ENCODE measurements at regions not wholly inside any gene's neighbourhood (a gene's known extent, or its start where the extent isn't known, plus 50 kb on each side); places are given as distances from the start of the nearest gene placed in this dataset.

DNA sequence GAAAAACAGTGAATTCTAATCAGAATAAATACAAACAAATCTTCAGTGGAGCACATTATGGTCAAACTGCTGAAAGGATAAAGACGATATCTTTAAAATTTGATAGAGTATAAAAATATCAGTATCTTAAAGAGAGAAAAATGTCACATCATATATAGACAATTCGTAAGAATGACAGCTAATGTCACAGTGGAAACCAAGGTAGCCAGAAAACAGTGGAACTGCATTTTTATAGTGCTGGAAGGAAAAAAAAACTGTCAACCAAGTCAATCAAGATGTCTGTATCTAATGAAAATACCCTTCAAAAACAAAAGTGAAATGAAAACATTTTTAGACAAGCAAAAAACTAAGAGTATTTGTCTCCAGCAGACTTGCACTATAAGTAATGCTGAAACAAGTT, 73.4 kb upstream of the HMGXB4 start:
- Histone ChIP-seq H3K23ac (ENCODE audit: insufficient read length) (no peak overlapping the region), H3K9me3 (ENCODE audit: insufficient read depth in 2 of 2, low read depth in 1 of 2, low read length in 1 of 2) (no peaks in the 10 kb centered on the region), H2BK12ac (ENCODE audit: low read depth, low read length) (no peak overlapping the region), H3K14ac (ENCODE audit: insufficient read length) (no peak overlapping the region), H3K23me2 (ENCODE audit: low read depth, low read length) (no peaks in the 10 kb centered on the region), H2AK5ac (ENCODE audit: low read depth, low read length) (no peak overlapping the region), H3K27me3 (replicated peaks in 1 of 4; ENCODE audit: control insufficient read depth in 3 of 4, extremely low read depth in 1 of 4, insufficient read depth in 3 of 4, low read length in 3 of 4) (no peaks in the 10 kb centered on the region), H3K79me2 (ENCODE audit: control insufficient read depth in 1 of 2, insufficient read depth in 2 of 2, low read length in 2 of 2) (no peaks in the 10 kb centered on the region), H4K8ac (ENCODE audit: extremely low read depth, insufficient read depth, low read length) (no peak overlapping the region), H3K27ac (ENCODE audit: low read depth, low read length) (no peak overlapping the region), H3K36me3 (ENCODE audit: control insufficient read depth in 2 of 4, insufficient read depth in 4 of 4, low read length in 3 of 4) (no peaks in the 10 kb centered on the region), H3K4me2 (ENCODE audit: insufficient read depth in 1 of 2, low read depth in 2 of 2, low read length in 2 of 2) (no peak overlapping the region), H3K18ac (ENCODE audit: extremely low read depth, low read length) (no peak overlapping the region), H3K56ac (replicated peaks; ENCODE audit: insufficient read length, low read depth, low read length) (no peak overlapping the region), H3K4ac (replicated peaks; ENCODE audit: insufficient read length, low read depth, low read length) (no peak overlapping the region), H4K20me1 (replicated peaks in 1 of 2; ENCODE audit: control insufficient read depth in 1 of 2, insufficient read depth in 2 of 2, low read length in 2 of 2) (no peaks in the 10 kb centered on the region), H3K9ac (replicated peaks in 1 of 4; ENCODE audit: extremely low read depth in 1 of 4, low read depth in 3 of 4, low read length in 3 of 4) (no peak overlapping the region), H2BK5ac (ENCODE audit: low read depth, low read length) (no peak overlapping the region), H2BK120ac (replicated peaks; ENCODE audit: low read depth, low read length) (no peak overlapping the region), H3K4me1 (replicated peaks in 1 of 4; ENCODE audit: control insufficient read depth in 3 of 4, insufficient read depth in 4 of 4, low read length in 3 of 4) (no peaks in the 10 kb centered on the region), H2AFZ (ENCODE audit: low read length) (no peak overlapping the region), H3K79me1 (ENCODE audit: low read depth, low read length) (no peaks in the 10 kb centered on the region), H2BK15ac (ENCODE audit: low read length) (no peak overlapping the region), H2BK20ac (ENCODE audit: low read length) (no peak overlapping the region), H4K5ac (ENCODE audit: insufficient read length, low read depth, low read length) (no peak overlapping the region), H4K91ac (replicated peaks; ENCODE audit: insufficient read length, low read length) (no peak overlapping the region), H3K4me3 (ENCODE audit: extremely low read depth in 1 of 4, insufficient read depth in 2 of 4, low read depth in 3 of 4, low read length in 4 of 4) (no peak overlapping the region)
- DNase-seq (ENCODE audit: low read depth in 1 of 2, low spot score in 2 of 2) = no peak
- 44% methylated on average over 2 of the region's 2 CpGs; no CpG with 5 or more reads in 1 of the 2 experiments for WGBS, 2 experiments (ENCODE audit: extremely low coverage in 1 of 2, insufficient coverage in 1 of 2, insufficient read length in 1 of 2, insufficient replicate concordance in 2 of 2, low coverage in 1 of 2, low lambda C conversion rate in 2 of 2, missing lambda C conversion rate in 1 of 2)
- ChIA-PET POLR2A (ENCODE audit: partially characterized antibody) (no interaction called here), CTCF (ENCODE audit: partially characterized antibody) (no interaction called here)
- TF ChIP-seq KDM5A (IDR thresholded peaks at IDR 0.05; ENCODE audit: low read length) = no peak
- TF ChIP-seq HDAC2 (IDR thresholded peaks at IDR 0.05; ENCODE audit: borderline replicate concordance in 1 of 2, low read depth in 2 of 2, low read length in 2 of 2) = no peak
- TF ChIP-seq TAF7 (optimal IDR thresholded peaks at IDR 0.05; ENCODE audit: borderline replicate concordance, low read depth, low read length) = no peak
- no peak for TF ChIP-seq SP4 (IDR thresholded peaks at IDR 0.05; ENCODE audit: low read length)
- no peak for TF ChIP-seq CEBPB (IDR thresholded peaks at IDR 0.05; ENCODE audit: low read depth, low read length)
- no peak for TF ChIP-seq RFX5 (IDR thresholded peaks at IDR 0.05; ENCODE audit: borderline replicate concordance, low read depth, low read length)
- no peak for TF ChIP-seq SAP30 (IDR thresholded peaks at IDR 0.05; ENCODE audit: insufficient read depth, insufficient replicate concordance, low read length)
- TF ChIP-seq GTF2F1 (IDR thresholded peaks at IDR 0.05; ENCODE audit: borderline replicate concordance, low read depth, low read length) = no peak
- no peak for TF ChIP-seq NRF1 (IDR thresholded peaks at IDR 0.05; ENCODE audit: low read depth, low read length)
- TF ChIP-seq BCL11A (IDR thresholded peaks at IDR 0.05; ENCODE audit: low read depth in 2 of 2, low read length in 2 of 2) = no peak
- no peak for FAIRE-seq

Measured in H1 (cell line).